HEK293 (cell line): ENCODE measurements at regions not wholly inside any gene's neighbourhood (a gene's known extent, or its start where the extent isn't known, plus 50 kb on each side); places are given as distances from the start of the nearest gene placed in this dataset.

Source experiments
- BCL11A ChIP-seq: fragments of 450-650 bp; formaldehyde crosslinking; IDR thresholded peaks from 2 replicates; pipeline ENCODE4 v1.5.1; 2016; ENCODE audit warnings: low read depth, missing biosample characterization, missing genetic modification characterization
- CTCF ChIP-seq: fragments of 450-650 bp; formaldehyde crosslinking; IDR thresholded peaks from 2 replicates; pipeline ENCODE4 v1.5.1; 2016; ENCODE audit warnings: missing biosample characterization, missing genetic modification characterization
- KLF16 ChIP-seq: fragments of 450-650 bp; formaldehyde crosslinking; IDR thresholded peaks from 2 replicates; pipeline ENCODE4 v1.5.1; 2017; ENCODE audit warnings: missing biosample characterization, missing genetic modification characterization
- PATZ1 ChIP-seq: fragments of 450-650 bp; formaldehyde crosslinking; IDR thresholded peaks from 2 replicates; pipeline ENCODE4 v1.5.1; 2016; ENCODE audit warnings: missing biosample characterization, missing genetic modification characterization
- REST ChIP-seq: fragments of 450-650 bp; formaldehyde crosslinking; IDR thresholded peaks from 2 replicates; pipeline ENCODE4 v1.5.1; 2016; ENCODE audit warnings: missing biosample characterization, missing genetic modification characterization
- SP2 ChIP-seq: fragments of 450-650 bp; formaldehyde crosslinking; IDR thresholded peaks from 2 replicates; pipeline ENCODE4 v1.5.1; 2016; ENCODE audit warnings: missing biosample characterization, missing genetic modification characterization
- TSHZ1 ChIP-seq: fragments of 450-650 bp; formaldehyde crosslinking; IDR thresholded peaks from 2 replicates; pipeline ENCODE4 v1.5.1; 2016; ENCODE audit warnings: missing biosample characterization, missing genetic modification characterization, borderline replicate concordance
- WT1 ChIP-seq: fragments of 450-650 bp; formaldehyde crosslinking; IDR thresholded peaks from 2 replicates; pipeline ENCODE4 v1.5.1; 2016; ENCODE audit warnings: missing biosample characterization, missing genetic modification characterization
- ZBTB20 ChIP-seq: fragments of 450-650 bp; formaldehyde crosslinking; IDR thresholded peaks from 2 replicates; pipeline ENCODE4 v1.5.1; 2016; ENCODE audit warnings: missing biosample characterization, missing genetic modification characterization
- ZBTB8A ChIP-seq: fragments of 450-650 bp; formaldehyde crosslinking; IDR thresholded peaks from 2 replicates; pipeline ENCODE4 v1.5.1; 2016; ENCODE audit warnings: missing biosample characterization, missing genetic modification characterization
- ZNF114 ChIP-seq: fragments of 450-650 bp; formaldehyde crosslinking; IDR thresholded peaks from 2 replicates; pipeline ENCODE4 v1.5.0; 2017; ENCODE audit warnings: missing biosample characterization, missing genetic modification characterization
- ZNF146 ChIP-seq: fragments of 450-650 bp; formaldehyde crosslinking; IDR thresholded peaks from 2 replicates; pipeline ENCODE4 v1.5.1; 2016; ENCODE audit warnings: missing biosample characterization, missing genetic modification characterization
- ZNF645 ChIP-seq: fragments of 450-650 bp; formaldehyde crosslinking; IDR thresholded peaks from 2 replicates; pipeline ENCODE4; 2016; ENCODE audit warnings: missing biosample characterization, missing genetic modification characterization

- TF ChIP-seq ZNF114 (tag by site-specific recombination): no peak
- no peak for TF ChIP-seq BCL11A
- TF ChIP-seq PATZ1 (tag by site-specific recombination): no peak
- no peak for TF ChIP-seq WT1 (tag by site-specific recombination)
- no peak for TF ChIP-seq REST (tag by site-specific recombination)
- TF ChIP-seq SP2 (tag by site-specific recombination): no peak
- TF ChIP-seq CTCF (tag by site-specific recombination): no peak
- no peak for TF ChIP-seq ZNF645 (tag by site-specific recombination)
- no peak for TF ChIP-seq TSHZ1 (tag by site-specific recombination)
- TF ChIP-seq ZBTB8A (tag by site-specific recombination): no peak
- no peak for TF ChIP-seq ZBTB20 (tag by site-specific recombination)
- TF ChIP-seq ZNF146 (tag by site-specific recombination): no peak
- no peak for TF ChIP-seq KLF16 (tag by site-specific recombination)
Observed at GRCh38 chr1:56278061-56278460, 301.3 kb downstream of the PLPP3 start.
